HEK293 (cell line): ENCODE measurements at regions not wholly inside any gene's neighbourhood (a gene's known extent, or its start where the extent isn't known, plus 50 kb on each side); places are given as distances from the start of the nearest gene placed in this dataset.
A peak's percentile ranks its signal among the peaks of the same experiment; 100 is the strongest.

Experiments used
- CTCF ChIA-PET: fragments of 350-600 bp; formaldehyde crosslinking; extraction: SDS; loops from one replicate; lab custom pipeline; 2021; ENCODE audit warnings: antibody characterized with exemption; lab: Yijun Ruan, JAX
- POLR2A ChIA-PET: fragments of 300-600 bp; formaldehyde crosslinking; extraction: SDS; loops from one replicate; lab custom pipeline; 2020; ENCODE audit warnings: antibody characterized with exemption, inconsistent platforms; lab: Yijun Ruan, JAX
- H3K27ac ChIP-seq: fragments of 200-500 bp; sonication (Bioruptor generic); 2 replicates; pipeline ENCODE4 v1.5.1; 2014; ENCODE audit warnings: low read depth, low read length, control low read depth, inconsistent platforms; ENCODE audit errors: extremely low read depth
- H3K36me3 ChIP-seq, 2 experiments: fragments of 200-500 bp in 1 of 2; sonication (Bioruptor generic) in 1 of 2; 1 replicate in 1 of 2; 2 replicates in 1 of 2; pipeline ENCODE4 v1.5.1; 2014 to 2017; ENCODE audit warnings: inconsistent platforms in 2 of 2, low read length in 2 of 2; ENCODE audit not compliant: control insufficient read depth in 2 of 2, insufficient read depth in 1 of 2
- H3K4me1 ChIP-seq: fragments of 200-500 bp; sonication (Bioruptor generic); 2 replicates; pipeline ENCODE4 v1.5.1; 2014; ENCODE audit warnings: mild to moderate bottlenecking, low read length, inconsistent platforms; ENCODE audit not compliant: control insufficient read depth, insufficient read depth
- H3K4me3 ChIP-seq: 2 replicates; pipeline ENCODE4 v1.5.1; 2011; ENCODE audit warnings: low read depth, mild to moderate bottlenecking, control low read depth, low read length, moderate library complexity
- H3K9me3 ChIP-seq: fragments of 200-500 bp; sonication (Bioruptor generic); 2 replicates; pipeline ENCODE4 v1.5.1; 2014; ENCODE audit warnings: low read depth, low read length, inconsistent platforms; ENCODE audit not compliant: control insufficient read depth, insufficient read depth
- BCL11A ChIP-seq: fragments of 450-650 bp; formaldehyde crosslinking; IDR thresholded peaks from 2 replicates; pipeline ENCODE4 v1.5.1; 2016; ENCODE audit warnings: low read depth, missing biosample characterization, missing genetic modification characterization
- GLIS2 ChIP-seq: fragments of 450-650 bp; formaldehyde crosslinking; IDR thresholded peaks from 2 replicates; pipeline ENCODE4 v1.5.1; 2016; ENCODE audit warnings: missing biosample characterization, missing genetic modification characterization
- SP3 ChIP-seq: fragments of 450-650 bp; formaldehyde crosslinking; IDR thresholded peaks from 2 replicates; pipeline ENCODE4 v1.5.1; 2016; ENCODE audit warnings: missing biosample characterization, missing genetic modification characterization
- WT1 ChIP-seq: fragments of 450-650 bp; formaldehyde crosslinking; IDR thresholded peaks from 2 replicates; pipeline ENCODE4 v1.5.1; 2016; ENCODE audit warnings: missing biosample characterization, missing genetic modification characterization
- ZBTB1 ChIP-seq: fragments of 450-650 bp; formaldehyde crosslinking; IDR thresholded peaks from 2 replicates; pipeline ENCODE4 v1.5.1; 2016; ENCODE audit warnings: missing biosample characterization, missing genetic modification characterization
- ZFP3 ChIP-seq: fragments of 450-650 bp; formaldehyde crosslinking; IDR thresholded peaks from 2 replicates; pipeline ENCODE4 v1.5.1; 2016; ENCODE audit warnings: low read depth, missing biosample characterization, missing genetic modification characterization
- ZNF155 ChIP-seq: fragments of 450-650 bp; formaldehyde crosslinking; IDR thresholded peaks from 2 replicates; pipeline ENCODE4 v1.5.1; 2016; ENCODE audit warnings: missing biosample characterization, missing genetic modification characterization
- ZNF169 ChIP-seq: fragments of 450-650 bp; formaldehyde crosslinking; IDR thresholded peaks from 2 replicates; pipeline ENCODE4 v1.5.1; 2016; ENCODE audit warnings: missing biosample characterization, missing genetic modification characterization
- ZNF416 ChIP-seq: fragments of 450-650 bp; formaldehyde crosslinking; IDR thresholded peaks from 2 replicates; pipeline ENCODE4 v1.5.1; 2016; ENCODE audit warnings: missing biosample characterization, missing genetic modification characterization
- ZNF426 ChIP-seq: fragments of 450-650 bp; formaldehyde crosslinking; IDR thresholded peaks from 2 replicates; pipeline ENCODE4 v1.5.1; 2017; ENCODE audit warnings: missing biosample characterization, missing genetic modification characterization, mild to moderate bottlenecking, inconsistent platforms, moderate library complexity
- ZNF548 ChIP-seq: fragments of 450-650 bp; formaldehyde crosslinking; IDR thresholded peaks from 2 replicates; pipeline ENCODE4 v1.5.1; 2016; ENCODE audit warnings: missing biosample characterization, missing genetic modification characterization
- ZNF660 ChIP-seq: fragments of 450-650 bp; IDR thresholded peaks from 2 replicates; pipeline ENCODE4 v1.5.1; 2018; ENCODE audit warnings: missing biosample characterization, mild to moderate bottlenecking, missing genetic modification characterization
- ZNF776 ChIP-seq: fragments of 450-650 bp; formaldehyde crosslinking; IDR thresholded peaks from 2 replicates; pipeline ENCODE4 v1.5.0; 2017; ENCODE audit warnings: missing biosample characterization, missing genetic modification characterization, borderline replicate concordance
- ZNF837 ChIP-seq: fragments of 450-650 bp; formaldehyde crosslinking; IDR thresholded peaks from 2 replicates; pipeline ENCODE4 v1.5.1; 2016; ENCODE audit warnings: missing biosample characterization, missing genetic modification characterization
- TF ChIP-seq, protein P1 (sequence below): fragments of 450-650 bp; IDR thresholded peaks from 2 replicates; pipeline ENCODE4 v1.5.1; 2018; ENCODE audit warnings: missing biosample characterization, missing genetic modification characterization
- TF ChIP-seq, protein P2 (sequence below): fragments of 450-650 bp; formaldehyde crosslinking; IDR thresholded peaks from 2 replicates; pipeline ENCODE4 v1.5.1; 2016; ENCODE audit warnings: missing biosample characterization, missing genetic modification characterization, low read depth
- TF ChIP-seq, protein P3 (sequence below): fragments of 450-650 bp; formaldehyde crosslinking; IDR thresholded peaks from 2 replicates; pipeline ENCODE4 v1.5.1; 2017; ENCODE audit warnings: missing biosample characterization, missing genetic modification characterization
- TF ChIP-seq, protein P4 (sequence below): IDR thresholded peaks from 2 replicates; pipeline ENCODE4 v1.6.1; 2011; ENCODE audit warnings: mild to moderate bottlenecking, low read depth, low read length, borderline replicate concordance

DNA sequence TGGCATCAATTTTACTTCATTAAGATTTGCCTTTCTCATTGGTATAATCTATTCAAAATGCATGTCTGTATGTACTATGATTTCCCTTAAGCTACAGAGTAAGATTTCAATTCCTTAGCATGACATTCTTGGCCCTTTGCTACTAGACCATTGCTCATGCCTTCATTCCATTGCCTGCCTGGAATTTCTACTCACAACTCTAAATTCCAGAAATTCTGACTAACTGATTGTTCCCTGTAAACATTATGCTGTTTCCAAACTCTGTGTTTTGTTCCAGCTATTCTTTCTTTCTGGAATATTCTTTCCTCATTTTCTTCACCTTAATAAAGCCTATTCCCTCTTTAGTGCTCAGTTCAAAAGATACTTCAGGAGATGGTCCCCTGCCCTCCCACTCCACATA lies 568.8 kb upstream of the SEMA6A start:
- H3K27ac ChIP-seq = no peak overlapping the region
- TF ChIP-seq ZNF837 (no peak), ZNF155 (tag by site-specific recombination) (no peak), ZNF416 (tag by site-specific recombination) (no peak), ZNF169 (tag by site-specific recombination) (no peak), BCL11A (tag by site-specific recombination) (no peak), ZBTB1 (no peak)
- TF ChIP-seq, protein P1, sequence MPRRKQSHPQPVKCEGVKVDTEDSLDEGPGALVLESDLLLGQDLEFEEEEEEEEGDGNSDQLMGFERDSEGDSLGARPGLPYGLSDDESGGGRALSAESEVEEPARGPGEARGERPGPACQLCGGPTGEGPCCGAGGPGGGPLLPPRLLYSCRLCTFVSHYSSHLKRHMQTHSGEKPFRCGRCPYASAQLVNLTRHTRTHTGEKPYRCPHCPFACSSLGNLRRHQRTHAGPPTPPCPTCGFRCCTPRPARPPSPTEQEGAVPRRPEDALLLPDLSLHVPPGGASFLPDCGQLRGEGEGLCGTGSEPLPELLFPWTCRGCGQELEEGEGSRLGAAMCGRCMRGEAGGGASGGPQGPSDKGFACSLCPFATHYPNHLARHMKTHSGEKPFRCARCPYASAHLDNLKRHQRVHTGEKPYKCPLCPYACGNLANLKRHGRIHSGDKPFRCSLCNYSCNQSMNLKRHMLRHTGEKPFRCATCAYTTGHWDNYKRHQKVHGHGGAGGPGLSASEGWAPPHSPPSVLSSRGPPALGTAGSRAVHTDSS (tag by site-specific recombination) = no peak
- H3K36me3 ChIP-seq = no peaks in the 10 kb centered on the region
- no peaks in the 10 kb centered on the region for H3K9me3 ChIP-seq
- H3K4me3 ChIP-seq = no peak overlapping the region
- POLR2A ChIA-PET = no interaction called here
- H3K4me1 ChIP-seq = no peaks in the 10 kb centered on the region
- CTCF ChIA-PET = interaction anchor here (0.6 kb wide), 2 partner anchors 381 to 572 kb away, joined by 3 to 4 read pairs; no protein-coding TSS in a partner anchor

DNA sequence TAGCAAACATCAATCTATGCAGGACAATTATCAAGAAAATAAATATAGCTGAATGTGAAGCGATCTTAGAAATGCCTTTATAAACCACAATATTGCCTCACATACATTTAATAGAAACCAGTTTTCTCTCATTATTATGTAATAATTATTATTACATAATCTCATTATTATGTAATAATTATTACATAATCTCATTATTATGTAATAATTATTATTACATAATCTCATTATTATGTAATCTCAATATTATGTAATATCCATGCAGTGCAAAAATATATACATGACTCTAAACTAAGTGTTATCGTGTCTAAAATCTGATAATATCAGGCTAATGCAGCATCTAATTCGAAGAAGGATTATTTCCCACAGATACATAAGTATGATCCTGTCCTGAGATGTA lies 563.9 kb upstream of the SEMA6A start:
- H3K36me3 ChIP-seq = no peaks in the 10 kb centered on the region
- ChIA-PET CTCF (interaction anchor here (0.8 kb wide), 1 partner anchor 364 kb away, joined by 6 read pairs; no protein-coding TSS in a partner anchor), POLR2A (no interaction called here)
- no peak overlapping the region for H3K4me3 ChIP-seq
- H3K9me3 ChIP-seq = no peaks in the 10 kb centered on the region
- H3K27ac ChIP-seq = no peak overlapping the region
- H3K4me1 ChIP-seq = no peaks in the 10 kb centered on the region
- no peak for TF ChIP-seq ZNF548
- TF ChIP-seq, protein P2, sequence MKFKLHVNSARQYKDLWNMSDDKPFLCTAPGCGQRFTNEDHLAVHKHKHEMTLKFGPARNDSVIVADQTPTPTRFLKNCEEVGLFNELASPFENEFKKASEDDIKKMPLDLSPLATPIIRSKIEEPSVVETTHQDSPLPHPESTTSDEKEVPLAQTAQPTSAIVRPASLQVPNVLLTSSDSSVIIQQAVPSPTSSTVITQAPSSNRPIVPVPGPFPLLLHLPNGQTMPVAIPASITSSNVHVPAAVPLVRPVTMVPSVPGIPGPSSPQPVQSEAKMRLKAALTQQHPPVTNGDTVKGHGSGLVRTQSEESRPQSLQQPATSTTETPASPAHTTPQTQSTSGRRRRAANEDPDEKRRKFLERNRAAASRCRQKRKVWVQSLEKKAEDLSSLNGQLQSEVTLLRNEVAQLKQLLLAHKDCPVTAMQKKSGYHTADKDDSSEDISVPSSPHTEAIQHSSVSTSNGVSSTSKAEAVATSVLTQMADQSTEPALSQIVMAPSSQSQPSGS (tag by site-specific recombination) = peak; percentile 71; the same call in 1 of the 2 replicates
- TF ChIP-seq, all 188 proteins: peak for 1

DNA sequence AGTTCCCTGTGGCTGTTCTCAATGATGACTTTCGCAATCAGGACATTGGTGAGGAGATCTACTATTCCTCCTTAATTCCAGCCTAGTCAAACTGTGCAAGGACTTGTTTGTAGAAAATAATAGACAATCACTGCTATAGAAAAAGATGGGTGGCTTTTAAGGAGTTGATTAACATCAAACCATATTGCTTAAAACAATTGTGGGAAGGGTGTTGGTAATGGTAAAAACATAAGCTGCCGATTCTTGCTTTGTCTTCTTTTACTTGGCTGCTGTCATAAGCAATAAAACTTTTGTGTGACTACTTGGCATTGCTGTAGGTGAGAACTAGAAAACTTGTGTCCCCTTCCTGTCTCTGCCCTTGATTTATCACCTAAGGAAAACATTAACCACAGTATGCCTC lies 561.2 kb upstream of the SEMA6A start:
- TF ChIP-seq, protein P3, sequence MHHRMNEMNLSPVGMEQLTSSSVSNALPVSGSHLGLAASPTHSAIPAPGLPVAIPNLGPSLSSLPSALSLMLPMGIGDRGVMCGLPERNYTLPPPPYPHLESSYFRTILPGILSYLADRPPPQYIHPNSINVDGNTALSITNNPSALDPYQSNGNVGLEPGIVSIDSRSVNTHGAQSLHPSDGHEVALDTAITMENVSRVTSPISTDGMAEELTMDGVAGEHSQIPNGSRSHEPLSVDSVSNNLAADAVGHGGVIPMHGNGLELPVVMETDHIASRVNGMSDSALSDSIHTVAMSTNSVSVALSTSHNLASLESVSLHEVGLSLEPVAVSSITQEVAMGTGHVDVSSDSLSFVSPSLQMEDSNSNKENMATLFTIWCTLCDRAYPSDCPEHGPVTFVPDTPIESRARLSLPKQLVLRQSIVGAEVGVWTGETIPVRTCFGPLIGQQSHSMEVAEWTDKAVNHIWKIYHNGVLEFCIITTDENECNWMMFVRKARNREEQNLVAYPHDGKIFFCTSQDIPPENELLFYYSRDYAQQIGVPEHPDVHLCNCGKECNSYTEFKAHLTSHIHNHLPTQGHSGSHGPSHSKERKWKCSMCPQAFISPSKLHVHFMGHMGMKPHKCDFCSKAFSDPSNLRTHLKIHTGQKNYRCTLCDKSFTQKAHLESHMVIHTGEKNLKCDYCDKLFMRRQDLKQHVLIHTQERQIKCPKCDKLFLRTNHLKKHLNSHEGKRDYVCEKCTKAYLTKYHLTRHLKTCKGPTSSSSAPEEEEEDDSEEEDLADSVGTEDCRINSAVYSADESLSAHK (tag by site-specific recombination) = no peak
- no peak for TF ChIP-seq ZNF426 (tag by site-specific recombination)
- no peak for TF ChIP-seq GLIS2 (tag by site-specific recombination)
- no peak for TF ChIP-seq ZNF776
- TF ChIP-seq ZNF660 (tag by site-specific recombination) = no peak
- TF ChIP-seq, protein P4, sequence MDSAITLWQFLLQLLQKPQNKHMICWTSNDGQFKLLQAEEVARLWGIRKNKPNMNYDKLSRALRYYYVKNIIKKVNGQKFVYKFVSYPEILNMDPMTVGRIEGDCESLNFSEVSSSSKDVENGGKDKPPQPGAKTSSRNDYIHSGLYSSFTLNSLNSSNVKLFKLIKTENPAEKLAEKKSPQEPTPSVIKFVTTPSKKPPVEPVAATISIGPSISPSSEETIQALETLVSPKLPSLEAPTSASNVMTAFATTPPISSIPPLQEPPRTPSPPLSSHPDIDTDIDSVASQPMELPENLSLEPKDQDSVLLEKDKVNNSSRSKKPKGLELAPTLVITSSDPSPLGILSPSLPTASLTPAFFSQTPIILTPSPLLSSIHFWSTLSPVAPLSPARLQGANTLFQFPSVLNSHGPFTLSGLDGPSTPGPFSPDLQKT = no peak
- TF ChIP-seq ZNF416 (tag by site-specific recombination) = no peak
- TF ChIP-seq ZFP3 (tag by site-specific recombination) = no peak
- no peak for TF ChIP-seq WT1
- no peak for TF ChIP-seq SP3 (tag by site-specific recombination)
- TF ChIP-seq, all 188 proteins: peak for 0
- no peak overlapping the region for H3K4me3 ChIP-seq
- no peak overlapping the region for H3K27ac ChIP-seq
- ChIA-PET POLR2A (no interaction called here), CTCF (no interaction called here)
- no peaks in the 10 kb centered on the region for H3K4me1 ChIP-seq
- no peaks in the 10 kb centered on the region for H3K9me3 ChIP-seq
- H3K36me3 ChIP-seq = no peaks in the 10 kb centered on the region
